Keratinocyte (primary cell): ENCODE measurements at regions not wholly inside any gene's neighbourhood (a gene's known extent, or its start where the extent isn't known, plus 50 kb on each side); places are given as distances from the start of the nearest gene placed in this dataset.
A peak's percentile ranks its signal among the peaks of the same experiment; 100 is the strongest.

Experiments used
- DNase-seq: peaks from one replicate; pipeline ENCODE4 v3.0.0-alpha.2; 2011; ENCODE audit warnings: low read depth, missing footprints, low spot score
- FAIRE-seq: peaks from 2 replicates; lab custom pipeline; 2011; peaks lifted over from hg19 to GRCh38; lab: Jason Lieb, UNC
- H2AFZ ChIP-seq: 2 replicates; pipeline ENCODE4 v1.6.0; 2012; ENCODE audit warnings: low read length, control low read depth, inconsistent platforms; ENCODE audit not compliant: control insufficient read depth
- H3K27ac ChIP-seq: 2 replicates; pipeline ENCODE4 v1.5.1; 2011; ENCODE audit warnings: low read length; ENCODE audit not compliant: control insufficient read depth, insufficient read depth
- H3K27me3 ChIP-seq: 3 replicates; pipeline ENCODE4 v1.6.0; 2011; ENCODE audit warnings: low read length; ENCODE audit not compliant: control insufficient read depth, insufficient read depth; ENCODE audit errors: extremely low read depth
- H3K36me3 ChIP-seq, 2 experiments: 2 replicates in 1 of 2; 3 replicates in 1 of 2; pipeline ENCODE4 v1.5.1; 2011; ENCODE audit warnings: low read length in 2 of 2, mild to moderate bottlenecking in 1 of 2; ENCODE audit not compliant: control insufficient read depth in 2 of 2, insufficient read depth in 2 of 2; ENCODE audit errors: extremely low read depth in 1 of 2
- H3K4me1 ChIP-seq: 3 replicates; pipeline ENCODE4 v1.5.1; 2011; ENCODE audit warnings: low read length; ENCODE audit not compliant: control insufficient read depth, insufficient read depth; ENCODE audit errors: extremely low read depth
- H3K4me2 ChIP-seq: 3 replicates; pipeline ENCODE4 v1.6.0; 2011; ENCODE audit warnings: low read depth, low read length; ENCODE audit not compliant: control insufficient read depth, insufficient read depth; ENCODE audit errors: extremely low read depth
- H3K4me3 ChIP-seq, 3 experiments: fragments of 200-600 bp in 1 of 3; sonication (generic) in 1 of 3; 2 replicates in 2 of 3; 3 replicates in 1 of 3; pipeline ENCODE4 v1.5.1; 2011 to 2016; ENCODE audit warnings: low read length in 3 of 3, mild to moderate bottlenecking in 3 of 3, control low read depth in 2 of 3, inconsistent platforms in 1 of 3, low read depth in 1 of 3, mixed read lengths in 1 of 3, mixed run types in 1 of 3, moderate library complexity in 1 of 3; ENCODE audit not compliant: control insufficient read depth in 2 of 3, insufficient read depth in 2 of 3; ENCODE audit errors: extremely low read depth in 1 of 3
- H3K79me2 ChIP-seq: 2 replicates; pipeline ENCODE4 v1.6.0; 2012; ENCODE audit warnings: low read length; ENCODE audit not compliant: control insufficient read depth, insufficient read depth
- H3K9ac ChIP-seq: 3 replicates; pipeline ENCODE4 v1.6.0; 2011; ENCODE audit warnings: low read length; ENCODE audit not compliant: control insufficient read depth, insufficient read depth; ENCODE audit errors: extremely low read depth
- H3K9me1 ChIP-seq: 3 replicates; pipeline ENCODE4 v1.6.0; 2011; ENCODE audit warnings: low read length; ENCODE audit not compliant: control insufficient read depth, insufficient read depth; ENCODE audit errors: extremely low read depth
- H3K9me3 ChIP-seq: 2 replicates; pipeline ENCODE4 v1.5.1; 2012; ENCODE audit warnings: low read depth, low read length; ENCODE audit not compliant: control insufficient read depth
- H4K20me1 ChIP-seq: 3 replicates; pipeline ENCODE4 v1.6.0; 2011; ENCODE audit warnings: low read length; ENCODE audit not compliant: control insufficient read depth, insufficient read depth; ENCODE audit errors: extremely low read depth
- EZH2 ChIP-seq: IDR thresholded peaks from one replicate; pipeline ENCODE4 v1.6.1; 2012; ENCODE audit warnings: inconsistent platforms, mild to moderate bottlenecking, low read length, moderate library complexity
- dilution Hi-C: fragments of 300-500 bp; cut with MboI; formaldehyde crosslinking; loops from one replicate; pipeline ENCODE4 v1.7.0; 2020; ENCODE audit warnings: low sequenced_read_pairs; ENCODE audit not compliant: extremely low pct_ligation_motif_present
- TF ChIP-seq, protein P1 (sequence below), 3 experiments: IDR thresholded peaks in 1 of 3; conservative IDR thresholded peaks in 1 of 3; optimal IDR thresholded peaks in 1 of 3; 2 replicates in 2 of 3; 3 replicates in 1 of 3; pipeline versions ENCODE3 to v1.5.1; 2011; ENCODE audit warnings: low read length in 3 of 3, mild to moderate bottlenecking in 3 of 3, moderate library complexity in 2 of 3, control low read depth in 1 of 3, inconsistent platforms in 1 of 3; ENCODE audit not compliant: insufficient read depth in 2 of 3; ENCODE audit errors: extremely low read depth in 1 of 3

DNA sequence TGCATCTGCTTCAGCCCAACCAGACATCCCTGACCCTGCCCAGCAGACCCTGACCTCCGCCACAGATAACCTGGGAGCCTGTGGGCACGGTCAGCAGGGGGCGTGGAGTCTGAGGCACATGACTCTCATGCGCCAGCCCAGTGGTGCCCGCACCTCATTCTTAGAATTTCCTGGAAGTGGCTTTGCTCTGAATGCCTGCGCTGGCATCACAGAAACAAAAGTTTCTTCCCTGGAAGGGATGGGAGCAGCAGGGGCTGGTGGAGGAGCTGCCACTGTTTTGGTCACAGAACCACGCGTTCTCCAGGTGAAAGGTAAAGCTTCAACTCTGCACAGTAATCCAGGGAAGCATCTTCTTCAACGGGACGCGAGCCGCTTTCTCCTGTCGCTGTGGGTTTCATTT is 67.9 kb upstream of the DUSP22 start:
- H2AFZ ChIP-seq, result no peak overlapping the region
- peak overlapping the region; percentile 98 for H3K27ac ChIP-seq
- no peaks in the 10 kb centered on the region for H3K27me3 ChIP-seq
- DNase-seq, result no peak
- peaks cover 37% of the 10 kb centered on the region for H3K4me1 ChIP-seq
- no peaks in the 10 kb centered on the region for H3K79me2 ChIP-seq
- no peak for TF ChIP-seq EZH2
- TF ChIP-seq, protein P1, sequence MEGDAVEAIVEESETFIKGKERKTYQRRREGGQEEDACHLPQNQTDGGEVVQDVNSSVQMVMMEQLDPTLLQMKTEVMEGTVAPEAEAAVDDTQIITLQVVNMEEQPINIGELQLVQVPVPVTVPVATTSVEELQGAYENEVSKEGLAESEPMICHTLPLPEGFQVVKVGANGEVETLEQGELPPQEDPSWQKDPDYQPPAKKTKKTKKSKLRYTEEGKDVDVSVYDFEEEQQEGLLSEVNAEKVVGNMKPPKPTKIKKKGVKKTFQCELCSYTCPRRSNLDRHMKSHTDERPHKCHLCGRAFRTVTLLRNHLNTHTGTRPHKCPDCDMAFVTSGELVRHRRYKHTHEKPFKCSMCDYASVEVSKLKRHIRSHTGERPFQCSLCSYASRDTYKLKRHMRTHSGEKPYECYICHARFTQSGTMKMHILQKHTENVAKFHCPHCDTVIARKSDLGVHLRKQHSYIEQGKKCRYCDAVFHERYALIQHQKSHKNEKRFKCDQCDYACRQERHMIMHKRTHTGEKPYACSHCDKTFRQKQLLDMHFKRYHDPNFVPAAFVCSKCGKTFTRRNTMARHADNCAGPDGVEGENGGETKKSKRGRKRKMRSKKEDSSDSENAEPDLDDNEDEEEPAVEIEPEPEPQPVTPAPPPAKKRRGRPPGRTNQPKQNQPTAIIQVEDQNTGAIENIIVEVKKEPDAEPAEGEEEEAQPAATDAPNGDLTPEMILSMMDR (optimal IDR thresholded peaks at IDR 0.05 in 1 of 3, IDR thresholded peaks at IDR 0.05 in 1 of 3, conservative IDR thresholded peaks at IDR 0.05 in 1 of 3; ENCODE audit: extremely low read depth in 1 of 3, insufficient read depth in 2 of 3, low read length in 3 of 3), result no peak
- H3K4me2 ChIP-seq, result peak overlapping the region; percentile 72
- dilution Hi-C loops, result no loop called here
- no peaks in the 10 kb centered on the region for H4K20me1 ChIP-seq
- peaks cover 12% of the 10 kb centered on the region for H3K9me3 ChIP-seq
- no peak for FAIRE-seq
- H3K9me1 ChIP-seq, result no peaks in the 10 kb centered on the region
- no peaks in the 10 kb centered on the region for H3K36me3 ChIP-seq
- H3K9ac ChIP-seq, result peak overlapping the region; percentile 73
- no peak overlapping the region for H3K4me3 ChIP-seq

- Histone ChIP-seq H3K27ac (peak overlapping the region; percentile 98), H4K20me1 (no peaks in the 10 kb centered on the region), H3K4me1 (peaks cover 37% of the 10 kb centered on the region), H3K27me3 (no peaks in the 10 kb centered on the region), H3K4me3 (peak overlapping the region in 1 of 3 experiments; percentile 47), H3K79me2 (no peaks in the 10 kb centered on the region), H2AFZ (peak overlapping the region; percentile 67), H3K9ac (peak overlapping the region; percentile 82), H3K4me2 (peak overlapping the region; percentile 72), H3K36me3 (no peaks in the 10 kb centered on the region), H3K9me3 (peaks cover 12% of the 10 kb centered on the region), H3K9me1 (no peaks in the 10 kb centered on the region)
- TF ChIP-seq EZH2, result no peak
- TF ChIP-seq, protein P1 (optimal IDR thresholded peaks at IDR 0.05 in 1 of 3, IDR thresholded peaks at IDR 0.05 in 1 of 3, conservative IDR thresholded peaks at IDR 0.05 in 1 of 3; ENCODE audit: extremely low read depth in 1 of 3, insufficient read depth in 2 of 3, low read length in 3 of 3), result no peak
- peak; percentile 97 for DNase-seq
- FAIRE-seq, result peak; percentile 81
- dilution Hi-C loops, result no loop called here
Measured at GRCh38 chr6:225121-225721, 67.1 kb upstream of the DUSP22 start.
